ENCODE measurements at regions not wholly inside any gene's neighbourhood (a gene's known extent, or its start where the extent isn't known, plus 50 kb on each side); places are given as distances from the start of the nearest gene placed in this dataset.

GRCh38 chrY:15624370-15624769 lies 1100.0 kb downstream of the NLGN4Y start:
- TF ChIP-seq, protein P1, sequence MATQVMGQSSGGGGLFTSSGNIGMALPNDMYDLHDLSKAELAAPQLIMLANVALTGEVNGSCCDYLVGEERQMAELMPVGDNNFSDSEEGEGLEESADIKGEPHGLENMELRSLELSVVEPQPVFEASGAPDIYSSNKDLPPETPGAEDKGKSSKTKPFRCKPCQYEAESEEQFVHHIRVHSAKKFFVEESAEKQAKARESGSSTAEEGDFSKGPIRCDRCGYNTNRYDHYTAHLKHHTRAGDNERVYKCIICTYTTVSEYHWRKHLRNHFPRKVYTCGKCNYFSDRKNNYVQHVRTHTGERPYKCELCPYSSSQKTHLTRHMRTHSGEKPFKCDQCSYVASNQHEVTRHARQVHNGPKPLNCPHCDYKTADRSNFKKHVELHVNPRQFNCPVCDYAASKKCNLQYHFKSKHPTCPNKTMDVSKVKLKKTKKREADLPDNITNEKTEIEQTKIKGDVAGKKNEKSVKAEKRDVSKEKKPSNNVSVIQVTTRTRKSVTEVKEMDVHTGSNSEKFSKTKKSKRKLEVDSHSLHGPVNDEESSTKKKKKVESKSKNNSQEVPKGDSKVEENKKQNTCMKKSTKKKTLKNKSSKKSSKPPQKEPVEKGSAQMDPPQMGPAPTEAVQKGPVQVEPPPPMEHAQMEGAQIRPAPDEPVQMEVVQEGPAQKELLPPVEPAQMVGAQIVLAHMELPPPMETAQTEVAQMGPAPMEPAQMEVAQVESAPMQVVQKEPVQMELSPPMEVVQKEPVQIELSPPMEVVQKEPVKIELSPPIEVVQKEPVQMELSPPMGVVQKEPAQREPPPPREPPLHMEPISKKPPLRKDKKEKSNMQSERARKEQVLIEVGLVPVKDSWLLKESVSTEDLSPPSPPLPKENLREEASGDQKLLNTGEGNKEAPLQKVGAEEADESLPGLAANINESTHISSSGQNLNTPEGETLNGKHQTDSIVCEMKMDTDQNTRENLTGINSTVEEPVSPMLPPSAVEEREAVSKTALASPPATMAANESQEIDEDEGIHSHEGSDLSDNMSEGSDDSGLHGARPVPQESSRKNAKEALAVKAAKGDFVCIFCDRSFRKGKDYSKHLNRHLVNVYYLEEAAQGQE (IDR thresholded peaks at IDR 0.05; ENCODE audit: insufficient read depth in 1 of 2, low read depth in 2 of 2, low read length in 2 of 2) = no peak
- no peak for TF ChIP-seq POLR2AphosphoS5 (IDR thresholded peaks at IDR 0.05; ENCODE audit: low read depth, low read length)
- TF ChIP-seq SIN3A (IDR thresholded peaks at IDR 0.05; ENCODE audit: borderline replicate concordance, insufficient read depth, low read length) = no peak
- TF ChIP-seq TAF1 (IDR thresholded peaks at IDR 0.05; ENCODE audit: borderline replicate concordance, insufficient read depth, low read length) = no peak
- no peak for TF ChIP-seq FOXP2 (optimal IDR thresholded peaks at IDR 0.05; ENCODE audit: borderline replicate concordance, extremely low read depth, extremely low read length, insufficient read depth)

Measured in PFSK-1 (cell line).